GM18861 (cell line): ENCODE measurements at regions not wholly inside any gene's neighbourhood (a gene's known extent, or its start where the extent isn't known, plus 50 kb on each side); places are given as distances from the start of the nearest gene placed in this dataset.
A peak's percentile ranks its signal among the peaks of the same experiment; 100 is the strongest.

Experiments
- ATAC-seq: cut with Tn5 transposase; IDR thresholded peaks from one replicate; pipeline ENCODE4 v1.9.1; 2021; ENCODE audit not compliant: unreplicated experiment

GRCh38 chr12:82054566-82054965 lies 295.4 kb upstream of the PPFIA2 start:
- ATAC-seq = no peak

GRCh38 chr12:82047446-82047845 lies 288.3 kb upstream of the PPFIA2 start:
- no peak for ATAC-seq

- peak; percentile 90 for ATAC-seq
Measured at GRCh38 chr12:82040987-82041743, 282.0 kb upstream of the PPFIA2 start.

- no peak for ATAC-seq
Measured at GRCh38 chr12:82034769-82035168, 275.6 kb upstream of the PPFIA2 start.

GRCh38 chr12:82029936-82030335 lies 270.8 kb upstream of the PPFIA2 start:
- no peak for ATAC-seq

- ATAC-seq = no peak
Measured at GRCh38 chr12:82028772-82029171, 269.6 kb upstream of the PPFIA2 start.

GRCh38 chr12:82027612-82028011 lies 268.5 kb upstream of the PPFIA2 start:
- ATAC-seq = no peak

- no peak for ATAC-seq
Measured at GRCh38 chr12:82025462-82025861, 266.3 kb upstream of the PPFIA2 start.

- no peak for ATAC-seq
Measured at GRCh38 chr12:82019533-82019932, 260.4 kb upstream of the PPFIA2 start.

GRCh38 chr12:82015623-82016347 lies 256.6 kb upstream of the PPFIA2 start:
- peak; percentile 99 for ATAC-seq

GRCh38 chr12:82012176-82012575 lies 253.0 kb upstream of the PPFIA2 start:
- ATAC-seq = no peak

GRCh38 chr12:82009524-82009923 lies 250.4 kb upstream of the PPFIA2 start:
- ATAC-seq = no peak

GRCh38 chr12:82008251-82008650 lies 249.1 kb upstream of the PPFIA2 start:
- ATAC-seq = no peak

GRCh38 chr12:81998761-81999378 lies 239.7 kb upstream of the PPFIA2 start:
- ATAC-seq = no peak

- peak; percentile 59 for ATAC-seq
Measured at GRCh38 chr12:81992461-81992860, 233.3 kb upstream of the PPFIA2 start.

GRCh38 chr12:81991868-81992267 lies 232.7 kb upstream of the PPFIA2 start:
- ATAC-seq = no peak

GRCh38 chr12:81988362-81988761 lies 229.2 kb upstream of the PPFIA2 start:
- no peak for ATAC-seq

GRCh38 chr12:81987371-81987770 lies 228.2 kb upstream of the PPFIA2 start:
- ATAC-seq = no peak

GRCh38 chr12:81976661-81977060 lies 217.5 kb upstream of the PPFIA2 start:
- ATAC-seq = no peak

GRCh38 chr12:81974762-81975161 lies 215.6 kb upstream of the PPFIA2 start:
- ATAC-seq = no peak

- ATAC-seq = no peak
Measured at GRCh38 chr12:81968421-81968820, 209.3 kb upstream of the PPFIA2 start.

GRCh38 chr12:81963636-81964035 lies 204.5 kb upstream of the PPFIA2 start:
- ATAC-seq = no peak
